A673 (cell line): ENCODE measurements at regions not wholly inside any gene's neighbourhood (a gene's known extent, or its start where the extent isn't known, plus 50 kb on each side); places are given as distances from the start of the nearest gene placed in this dataset.

Experiments used
- BruUV-seq: library from RNA; stranded (reverse); fragments of 400-500 nt; replicated peaks from 2 replicates; lab custom pipeline; 2021; lab: Mats Ljungman, UMichigan
- CTCF ChIA-PET: fragments of 300-600 bp; sonication (Branson Sonifier 250); formaldehyde crosslinking; loops from one replicate; lab custom pipeline; 2022; ENCODE audit warnings: antibody characterized with exemption; lab: Charles Lee
- POLR2A ChIA-PET: fragments of 300-600 bp; sonication (Branson Sonifier 250); formaldehyde crosslinking; loops from one replicate; lab custom pipeline; 2022; ENCODE audit warnings: antibody characterized with exemption; ENCODE audit not compliant: low non-redundant PET; lab: Charles Lee
- DNase-seq: peaks from one replicate; pipeline ENCODE4 v3.0.0-alpha.2; 2015; ENCODE audit warnings: low spot score
- H3K27ac ChIP-seq: fragments of 200-600 bp; sonication (generic); 2 replicates; pipeline ENCODE4 v1.5.1; 2016; ENCODE audit warnings: mixed run types, low read depth, mild to moderate bottlenecking, mixed read lengths, antibody characterized with exemption, low read length; ENCODE audit not compliant: poor library complexity, severe bottlenecking
- H3K27me3 ChIP-seq: fragments of 200-600 bp; sonication (generic); replicated peaks from 2 replicates; pipeline ENCODE4 v1.6.1; 2017; ENCODE audit warnings: mixed run types, low read depth, mild to moderate bottlenecking, mixed read lengths, antibody characterized with exemption, low read length; ENCODE audit not compliant: insufficient read depth, poor library complexity
- H3K36me3 ChIP-seq: fragments of 200-600 bp; sonication (generic); 2 replicates; pipeline ENCODE4 v1.6.1; 2016; ENCODE audit warnings: mixed run types, mild to moderate bottlenecking, mixed read lengths, antibody characterized with exemption, low read length; ENCODE audit not compliant: insufficient read depth, poor library complexity, severe bottlenecking
- H3K4me1 ChIP-seq: fragments of 200-600 bp; sonication (generic); 2 replicates; pipeline ENCODE4 v1.6.1; 2017; ENCODE audit warnings: mixed run types, mild to moderate bottlenecking, mixed read lengths, antibody characterized with exemption, low read length; ENCODE audit not compliant: insufficient read depth, poor library complexity, severe bottlenecking
- H3K4me3 ChIP-seq: fragments of 200-600 bp; sonication (generic); 2 replicates; pipeline ENCODE4 v1.5.1; 2016; ENCODE audit warnings: low read depth, mixed run types, mild to moderate bottlenecking, mixed read lengths, low read length; ENCODE audit not compliant: poor library complexity, severe bottlenecking
- H3K9me3 ChIP-seq: fragments of 200-600 bp; sonication (generic); 2 replicates; pipeline ENCODE4 v1.6.1; 2016; ENCODE audit warnings: mixed run types, low read depth, mild to moderate bottlenecking, mixed read lengths, antibody characterized with exemption, low read length; ENCODE audit not compliant: poor library complexity, severe bottlenecking
- CTCF ChIP-seq: fragments of 300-800, 200-600 bp; sonication (generic); conservative IDR thresholded peaks from 2 replicates; pipeline ENCODE4 v1.5.1; 2017; ENCODE audit warnings: low read depth, mild to moderate bottlenecking, antibody characterized with exemption, low read length, moderate library complexity, mixed read lengths
- EZH2 ChIP-seq: fragments of 200-600 bp; sonication (generic); IDR thresholded peaks from 2 replicates; pipeline ENCODE4 v1.6.1; 2017; ENCODE audit warnings: borderline replicate concordance, low read depth, mild to moderate bottlenecking, mixed read lengths, antibody characterized with exemption, low read length; ENCODE audit not compliant: poor library complexity, severe bottlenecking
- intact Hi-C: fragments of 100-400 bp; cut with micrococcal nuclease; formaldehyde crosslinking; loops from one replicate; pipeline ENCODE4 v1.10.0; 2022; ENCODE audit not compliant: unreplicated experiment

GRCh38 chr6:14048837-14049236, 68.7 kb upstream of the CD83 start:
- TF ChIP-seq EZH2 (no peak), CTCF (no peak)
- no TSS peak for BruUV-seq
- Histone ChIP-seq H3K27me3 (no peaks in the 10 kb centered on the region), H3K36me3 (no peaks in the 10 kb centered on the region), H3K9me3 (no peaks in the 10 kb centered on the region), H3K27ac (no peak overlapping the region), H3K4me1 (no peaks in the 10 kb centered on the region), H3K4me3 (no peak overlapping the region)
- CTCF ChIA-PET: no interaction called here
- POLR2A ChIA-PET: no interaction called here
- intact Hi-C loops: no loop called here
- DNase-seq: no peak

GRCh38 chr6:14051355-14051754, 66.2 kb upstream of the CD83 start:
- POLR2A ChIA-PET: no interaction called here
- no peak for DNase-seq
- intact Hi-C loops: no loop called here
- H3K4me3 ChIP-seq: no peak overlapping the region
- H3K4me1 ChIP-seq: no peaks in the 10 kb centered on the region
- BruUV-seq: no TSS peak
- H3K36me3 ChIP-seq: no peaks in the 10 kb centered on the region
- H3K27ac ChIP-seq: no peak overlapping the region
- TF ChIP-seq CTCF (no peak), EZH2 (no peak)
- CTCF ChIA-PET: no interaction called here
- H3K27me3 ChIP-seq: no peaks in the 10 kb centered on the region
- H3K9me3 ChIP-seq: no peaks in the 10 kb centered on the region

GRCh38 chr6:14053811-14054210, 63.8 kb upstream of the CD83 start:
- Histone ChIP-seq H3K27ac (no peak overlapping the region), H3K27me3 (no peaks in the 10 kb centered on the region), H3K9me3 (no peaks in the 10 kb centered on the region), H3K4me3 (no peak overlapping the region), H3K36me3 (no peaks in the 10 kb centered on the region), H3K4me1 (no peaks in the 10 kb centered on the region)
- POLR2A ChIA-PET: no interaction called here
- intact Hi-C loops: no loop called here
- no peak for DNase-seq
- no TSS peak for BruUV-seq
- TF ChIP-seq EZH2 (no peak), CTCF (no peak)
- CTCF ChIA-PET: no interaction called here
